SK-N-SH (cell line): ENCODE measurements at regions not wholly inside any gene's neighbourhood (a gene's known extent, or its start where the extent isn't known, plus 50 kb on each side); places are given as distances from the start of the nearest gene placed in this dataset.
"Not testable (repeated sequence)": the region's sequence is repeated elsewhere in the genome, so short reads cannot be mapped to it uniquely, and the experiment has no call there.

Experiments used
- CTCF ChIA-PET: fragments of 300-600, 350-600 bp; formaldehyde crosslinking; extraction: SDS; loops from one replicate; lab custom pipeline; 2021; lab: Yijun Ruan, JAX
- POLR2A ChIA-PET: fragments of 350-600 bp; sonication (Branson Sonifier 250); formaldehyde crosslinking; extraction: SDS; loops from one replicate; lab custom pipeline; 2020; ENCODE audit warnings: antibody characterized with exemption, inconsistent platforms; lab: Yijun Ruan, JAX
- DNase-seq: peaks from one replicate; pipeline ENCODE4 v3.0.0; 2012
- H2AFZ ChIP-seq: fragments of 200-600 bp; sonication (generic); 2 replicates; pipeline ENCODE4 v1.8.1; 2016; ENCODE audit warnings: antibody characterized with exemption, mild to moderate bottlenecking, low read depth
- H3F3A ChIP-seq: fragments of 200-600 bp; sonication (generic); replicated peaks from 2 replicates; pipeline ENCODE3; 2016; ENCODE audit warnings: antibody characterized with exemption, mild to moderate bottlenecking; ENCODE audit not compliant: insufficient read depth
- H3K27ac ChIP-seq, 2 experiments: fragments of 200-500 bp in 1 of 2; fragments of 200-600 bp in 1 of 2; sonication (Bioruptor generic) in 1 of 2; sonication (generic), shearing (Covaris generic) in 1 of 2; 2 replicates each; pipeline versions ENCODE4 v1.5.1 to v1.6.1; 2014 to 2016; ENCODE audit warnings: low read depth in 2 of 2, inconsistent platforms in 1 of 2, low read length in 1 of 2, mild to moderate bottlenecking in 1 of 2, mixed read lengths in 1 of 2
- H3K27me3 ChIP-seq: fragments of 200-600 bp; sonication (generic), shearing (Covaris generic); 2 replicates; pipeline ENCODE4 v1.6.1; 2016; ENCODE audit warnings: mixed run types; ENCODE audit not compliant: insufficient read depth
- H3K36me3 ChIP-seq, 2 experiments: fragments of 200-500 bp in 1 of 2; fragments of 200-600 bp in 1 of 2; sonication (Bioruptor generic) in 1 of 2; sonication (generic) in 1 of 2; replicated peaks in 1 of 2; 2 replicates each; pipeline versions ENCODE3 to v1.5.1; 2014 to 2016; ENCODE audit warnings: low read length in 1 of 2, mild to moderate bottlenecking in 1 of 2; ENCODE audit not compliant: insufficient read depth in 2 of 2, control insufficient read depth in 1 of 2
- H3K4me1 ChIP-seq, 2 experiments: fragments of 200-500 bp in 1 of 2; fragments of 200-600 bp in 1 of 2; sonication (Bioruptor generic) in 1 of 2; sonication (generic), shearing (Covaris generic) in 1 of 2; 2 replicates each; pipeline versions ENCODE4 v1.5.1 to v1.6.1; 2014 to 2016; ENCODE audit warnings: low read depth in 1 of 2, low read length in 1 of 2, mixed run types in 1 of 2; ENCODE audit not compliant: insufficient read depth in 2 of 2, control insufficient read depth in 1 of 2
- H3K4me2 ChIP-seq: fragments of 200-600 bp; sonication (generic), shearing (Covaris generic); 2 replicates; pipeline ENCODE4 v1.6.1; 2017; ENCODE audit warnings: mixed run types
- H3K4me3 ChIP-seq, 2 experiments: fragments of 200-500 bp in 1 of 2; fragments of 200-600 bp in 1 of 2; sonication (Bioruptor generic) in 1 of 2; sonication (generic), shearing (Covaris generic) in 1 of 2; 2 replicates each; pipeline versions ENCODE4 v1.5.1 to v1.8.1; 2014 to 2016; ENCODE audit warnings: low read depth in 2 of 2, inconsistent platforms in 1 of 2, low read length in 1 of 2, mild to moderate bottlenecking in 1 of 2, mixed read lengths in 1 of 2, moderate library complexity in 1 of 2
- H3K79me2 ChIP-seq: fragments of 200-600 bp; sonication (generic); 2 replicates; pipeline ENCODE4 v1.8.1; 2017; ENCODE audit warnings: mild to moderate bottlenecking; ENCODE audit not compliant: insufficient read depth
- H3K9ac ChIP-seq: fragments of 200-600 bp; sonication (generic); 2 replicates; pipeline ENCODE4 v1.6.1; 2017; ENCODE audit warnings: mixed run types
- H3K9me2 ChIP-seq: fragments of 200-600 bp; sonication (generic); 2 replicates; pipeline ENCODE4 v1.6.1; 2017; ENCODE audit warnings: mixed run types
- H3K9me3 ChIP-seq: fragments of 200-600 bp; sonication (generic); 2 replicates; pipeline ENCODE4 v1.6.1; 2017; ENCODE audit warnings: mixed run types, mild to moderate bottlenecking, moderate library complexity
- H4K20me1 ChIP-seq: fragments of 200-600 bp; sonication (generic); 2 replicates; pipeline ENCODE4 v1.6.1; 2017; ENCODE audit warnings: mild to moderate bottlenecking, mixed run types; ENCODE audit not compliant: insufficient read depth
- CHD2 ChIP-seq: fragments of 150-350 bp; IDR thresholded peaks from 2 replicates; pipeline ENCODE4 v1.6.1; 2018; ENCODE audit warnings: low read length; ENCODE audit not compliant: partially characterized antibody
- CTCF ChIP-seq: fragments of 200-600 bp; sonication (generic); IDR thresholded peaks from 2 replicates; pipeline ENCODE4 v1.6.1; 2017; ENCODE audit warnings: antibody characterized with exemption, mild to moderate bottlenecking, moderate library complexity
- EZH2phosphoT487 ChIP-seq: fragments of 200-600 bp; sonication (generic); IDR thresholded peaks from 2 replicates; pipeline ENCODE4 v1.6.1; 2017; ENCODE audit warnings: low read depth, mixed run types, mild to moderate bottlenecking, antibody characterized with exemption, moderate library complexity, borderline replicate concordance
- FOXJ3 ChIP-seq: sonication (generic); formaldehyde crosslinking; IDR thresholded peaks from 2 replicates; pipeline ENCODE4 v1.5.1; 2020; ENCODE audit warnings: mild to moderate bottlenecking, missing genetic modification reagents
- GATA2 ChIP-seq: sonication (generic); formaldehyde crosslinking; IDR thresholded peaks from 2 replicates; pipeline ENCODE4 v1.5.0; 2020; ENCODE audit warnings: mild to moderate bottlenecking, missing genetic modification reagents
- MAX ChIP-seq: IDR thresholded peaks from 2 replicates; pipeline ENCODE4 v1.4.0; 2012; ENCODE audit warnings: low read depth
- MEF2A ChIP-seq: IDR thresholded peaks from 2 replicates; pipeline ENCODE4 v1.4.0; 2012; ENCODE audit warnings: low read depth, borderline replicate concordance
- RAD21 ChIP-seq: IDR thresholded peaks from 2 replicates; pipeline ENCODE4 v1.6.1; 2012; ENCODE audit warnings: mild to moderate bottlenecking, low read length
- RCOR1 ChIP-seq: fragments of 150-350 bp; IDR thresholded peaks from 2 replicates; pipeline ENCODE4 v1.6.1; 2017; ENCODE audit warnings: antibody characterized with exemption, low read length
- SIN3A ChIP-seq: IDR thresholded peaks from 2 replicates; pipeline ENCODE4 v1.6.1; 2012; ENCODE audit warnings: low read depth, mild to moderate bottlenecking, low read length, moderate library complexity, borderline replicate concordance
- TAF1 ChIP-seq: IDR thresholded peaks from 2 replicates; pipeline ENCODE4 v1.6.1; 2012; ENCODE audit warnings: low read depth, mild to moderate bottlenecking, low read length, moderate library complexity, borderline replicate concordance
- USF1 ChIP-seq: IDR thresholded peaks from 2 replicates; pipeline ENCODE4 v1.4.0; 2012; ENCODE audit warnings: low read depth, borderline replicate concordance
- USF2 ChIP-seq: fragments of 150-350 bp; IDR thresholded peaks from 2 replicates; pipeline ENCODE4 v1.6.1; 2017; ENCODE audit warnings: antibody characterized with exemption, low read length, low read depth, borderline replicate concordance
- YY1 ChIP-seq: IDR thresholded peaks from 2 replicates; pipeline ENCODE4 v1.4.0; 2012; ENCODE audit warnings: low read depth, mild to moderate bottlenecking
- WGBS: methylation state at CpG from one replicate; pipeline ENCODE4 v1.1.6; 2017; ENCODE audit warnings: low lambda C conversion rate; 5-methylcytosine and 5-hydroxymethylcytosine counted together

GRCh38 chr20:57109571-57109953, 156.9 kb downstream of the BMP7 start:
- Histone ChIP-seq H3F3A (no peaks in the 10 kb centered on the region), H3K36me3 (no peaks in the 10 kb centered on the region), H3K4me1 (peaks cover 0 to 12% of the 10 kb centered on the region in 2 experiments; a peak in 1 of 4 replicates), H3K79me2 (no peaks in the 10 kb centered on the region), H3K27ac (no peak overlapping the region), H3K27me3 (no peaks in the 10 kb centered on the region), H3K9me3 (no peaks in the 10 kb centered on the region), H3K9me2 (no peaks in the 10 kb centered on the region), H2AFZ (no peak overlapping the region), H3K4me2 (no peak overlapping the region), H3K9ac (no peak overlapping the region), H4K20me1 (no peaks in the 10 kb centered on the region), H3K4me3 (no peak overlapping the region)
- no peak for DNase-seq
- ChIA-PET CTCF (interaction anchor here (0.8 to 1.6 kb wide), 3 partner anchors 15 to 132 kb away, joined by 3 to 4 read pairs (median 3); no protein-coding TSS in a partner anchor), POLR2A (no interaction called here)
- TF ChIP-seq FOXJ3 (CRISPR knock-in tag) (no peak), CHD2 (no peak), RCOR1 (no peak), YY1 (no peak), EZH2phosphoT487 (no peak), CTCF (no peak), MEF2A (no peak), USF1 (no peak), USF2 (no peak), SIN3A (no peak), GATA2 (CRISPR knock-in tag) (no peak), TAF1 (no peak), MAX (no peak), RAD21 (no peak)
- WGBS = 40% methylated on average over 8 of the region's 10 CpGs

GRCh38 chr20:57110121-57111027, 156.1 kb downstream of the BMP7 start:
- H3F3A ChIP-seq, H3K4me1 ChIP-seq, H2AFZ ChIP-seq, H3K9me2 ChIP-seq, H4K20me1 ChIP-seq, H3K4me2 ChIP-seq, H3K9me3 ChIP-seq, H3K36me3 ChIP-seq, H3K79me2 ChIP-seq, H3K27me3 ChIP-seq, H3K9ac ChIP-seq, H3K4me3 ChIP-seq, DNase-seq, POLR2A ChIA-PET, H3K27ac ChIP-seq: not testable (repeated sequence)
- WGBS = 84% methylated on average over 23 of the region's 61 CpGs
- CTCF ChIA-PET = interaction anchor here (1.1 kb wide), 1 partner anchor 18 kb away, joined by 4 read pairs; no protein-coding TSS in a partner anchor
